ENCODE measurements at regions not wholly inside any gene's neighbourhood (a gene's known extent, or its start where the extent isn't known, plus 50 kb on each side); places are given as distances from the start of the nearest gene placed in this dataset.
"Not testable (repeated sequence)": the region's sequence is repeated elsewhere in the genome, so short reads cannot be mapped to it uniquely, and the experiment has no call there.

GRCh38 chr2:134056173-134056572 is 197.7 kb upstream of the MGAT5 start:
- Mint-ChIP-seq H3K4me1 (ENCODE audit: low read depth, unreplicated experiment) (no peaks in the 10 kb centered on the region), H3K27me3 (ENCODE audit: unreplicated experiment) (peaks cover 45% of the 10 kb centered on the region), H3K36me3 (ENCODE audit: insufficient read depth, unreplicated experiment) (no peaks in the 10 kb centered on the region), H3K4me3 (ENCODE audit: low read depth, unreplicated experiment) (no peak overlapping the region), H3K9me3 (ENCODE audit: low read depth, unreplicated experiment) (no peaks in the 10 kb centered on the region), H3K27ac (ENCODE audit: unreplicated experiment) (no peak overlapping the region)
- TF ChIP-seq, protein P1, sequence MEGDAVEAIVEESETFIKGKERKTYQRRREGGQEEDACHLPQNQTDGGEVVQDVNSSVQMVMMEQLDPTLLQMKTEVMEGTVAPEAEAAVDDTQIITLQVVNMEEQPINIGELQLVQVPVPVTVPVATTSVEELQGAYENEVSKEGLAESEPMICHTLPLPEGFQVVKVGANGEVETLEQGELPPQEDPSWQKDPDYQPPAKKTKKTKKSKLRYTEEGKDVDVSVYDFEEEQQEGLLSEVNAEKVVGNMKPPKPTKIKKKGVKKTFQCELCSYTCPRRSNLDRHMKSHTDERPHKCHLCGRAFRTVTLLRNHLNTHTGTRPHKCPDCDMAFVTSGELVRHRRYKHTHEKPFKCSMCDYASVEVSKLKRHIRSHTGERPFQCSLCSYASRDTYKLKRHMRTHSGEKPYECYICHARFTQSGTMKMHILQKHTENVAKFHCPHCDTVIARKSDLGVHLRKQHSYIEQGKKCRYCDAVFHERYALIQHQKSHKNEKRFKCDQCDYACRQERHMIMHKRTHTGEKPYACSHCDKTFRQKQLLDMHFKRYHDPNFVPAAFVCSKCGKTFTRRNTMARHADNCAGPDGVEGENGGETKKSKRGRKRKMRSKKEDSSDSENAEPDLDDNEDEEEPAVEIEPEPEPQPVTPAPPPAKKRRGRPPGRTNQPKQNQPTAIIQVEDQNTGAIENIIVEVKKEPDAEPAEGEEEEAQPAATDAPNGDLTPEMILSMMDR (IDR thresholded peaks at IDR 0.05; ENCODE audit: unreplicated experiment): no peak
- intact Hi-C loops (cut with micrococcal nuclease; ENCODE audit: unreplicated experiment): no loop called here
- DNase-seq: no peak
- CTCF ChIA-PET: no interaction called here
- no TSS peak for BruUV-seq (replicated peaks)

DNA sequence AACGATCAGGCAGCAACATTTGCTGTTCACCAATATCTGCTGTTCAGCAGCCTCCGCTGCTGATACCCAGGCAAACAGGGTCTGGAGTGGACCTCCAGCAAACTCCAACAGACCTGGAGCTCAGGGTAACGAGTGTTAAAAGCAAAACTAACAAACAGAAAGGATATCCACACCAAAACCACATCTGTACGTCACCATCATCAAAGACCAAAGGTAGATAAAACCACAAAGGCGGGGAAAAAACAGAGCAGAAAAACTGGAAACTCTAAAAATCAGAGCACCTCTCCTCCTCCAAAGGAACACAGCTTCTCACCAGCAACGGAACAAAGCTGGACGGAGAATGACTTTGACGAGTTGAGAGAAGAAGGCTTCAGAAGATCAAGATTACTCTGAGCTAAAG is 192.8 kb upstream of the MGAT5 start:
- H3K4me3 Mint-ChIP-seq (ENCODE audit: low read depth, unreplicated experiment); DNase-seq; H3K9me3 Mint-ChIP-seq (ENCODE audit: low read depth, unreplicated experiment); H3K4me1 Mint-ChIP-seq (ENCODE audit: low read depth, unreplicated experiment); H3K36me3 Mint-ChIP-seq (ENCODE audit: insufficient read depth, unreplicated experiment); intact Hi-C loops (cut with micrococcal nuclease; ENCODE audit: unreplicated experiment); BruUV-seq (replicated peaks); H3K27ac Mint-ChIP-seq (ENCODE audit: unreplicated experiment); CTCF ChIA-PET: not testable (repeated sequence)
- H3K27me3 Mint-ChIP-seq (ENCODE audit: unreplicated experiment): peaks cover 37% of the 10 kb centered on the region

GRCh38 chr2:134062235-134062634 is 191.6 kb upstream of the MGAT5 start:
- intact Hi-C loops (cut with micrococcal nuclease; ENCODE audit: unreplicated experiment); H3K27ac Mint-ChIP-seq (ENCODE audit: unreplicated experiment); BruUV-seq (replicated peaks); H3K9me3 Mint-ChIP-seq (ENCODE audit: low read depth, unreplicated experiment); H3K36me3 Mint-ChIP-seq (ENCODE audit: insufficient read depth, unreplicated experiment); DNase-seq; H3K4me1 Mint-ChIP-seq (ENCODE audit: low read depth, unreplicated experiment); H3K4me3 Mint-ChIP-seq (ENCODE audit: low read depth, unreplicated experiment); CTCF ChIA-PET: not testable (repeated sequence)
- H3K27me3 Mint-ChIP-seq (ENCODE audit: unreplicated experiment): peaks cover 25% of the 10 kb centered on the region

DNA sequence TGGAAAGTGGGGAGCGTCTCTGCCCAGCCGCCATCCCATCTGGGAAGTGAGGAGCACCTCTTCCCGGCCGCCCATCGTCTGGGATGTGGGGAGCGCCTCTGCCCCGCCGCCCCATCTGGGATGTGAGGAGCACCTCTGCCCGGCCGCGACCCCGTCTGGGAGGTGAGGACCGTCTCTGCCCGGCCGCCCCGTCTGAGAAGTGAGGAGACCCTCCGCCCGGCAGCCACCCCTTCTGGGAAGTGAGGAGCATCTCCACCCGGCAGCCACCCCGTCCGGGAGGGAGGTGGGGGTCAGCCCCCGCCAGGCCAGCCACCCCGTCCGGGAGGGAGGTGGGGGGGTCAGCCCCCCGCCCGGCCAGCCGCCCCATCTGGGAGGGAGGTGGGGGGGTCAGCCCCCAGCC is 190.0 kb upstream of the MGAT5 start:
- H3K27ac Mint-ChIP-seq (ENCODE audit: unreplicated experiment); CTCF ChIA-PET; H3K36me3 Mint-ChIP-seq (ENCODE audit: insufficient read depth, unreplicated experiment); H3K9me3 Mint-ChIP-seq (ENCODE audit: low read depth, unreplicated experiment); H3K4me1 Mint-ChIP-seq (ENCODE audit: low read depth, unreplicated experiment); intact Hi-C loops (cut with micrococcal nuclease; ENCODE audit: unreplicated experiment); H3K4me3 Mint-ChIP-seq (ENCODE audit: low read depth, unreplicated experiment); BruUV-seq (replicated peaks); DNase-seq: not testable (repeated sequence)
- H3K27me3 Mint-ChIP-seq (ENCODE audit: unreplicated experiment): peaks cover 11% of the 10 kb centered on the region

- Mint-ChIP-seq H3K27me3 (ENCODE audit: unreplicated experiment) (no peaks in the 10 kb centered on the region), H3K9me3 (ENCODE audit: low read depth, unreplicated experiment) (no peaks in the 10 kb centered on the region), H3K4me1 (ENCODE audit: low read depth, unreplicated experiment) (no peaks in the 10 kb centered on the region), H3K4me3 (ENCODE audit: low read depth, unreplicated experiment) (no peak overlapping the region), H3K27ac (ENCODE audit: unreplicated experiment) (no peak overlapping the region), H3K36me3 (ENCODE audit: insufficient read depth, unreplicated experiment) (no peaks in the 10 kb centered on the region)
- DNase-seq: no peak
- CTCF ChIA-PET: no interaction called here
- TF ChIP-seq, protein P1 (IDR thresholded peaks at IDR 0.05; ENCODE audit: unreplicated experiment): no peak
- intact Hi-C loops (cut with micrococcal nuclease; ENCODE audit: unreplicated experiment): no loop called here
- BruUV-seq (replicated peaks): no TSS peak
Measured at GRCh38 chr2:134070281-134070741, 183.6 kb upstream of the MGAT5 start.

DNA sequence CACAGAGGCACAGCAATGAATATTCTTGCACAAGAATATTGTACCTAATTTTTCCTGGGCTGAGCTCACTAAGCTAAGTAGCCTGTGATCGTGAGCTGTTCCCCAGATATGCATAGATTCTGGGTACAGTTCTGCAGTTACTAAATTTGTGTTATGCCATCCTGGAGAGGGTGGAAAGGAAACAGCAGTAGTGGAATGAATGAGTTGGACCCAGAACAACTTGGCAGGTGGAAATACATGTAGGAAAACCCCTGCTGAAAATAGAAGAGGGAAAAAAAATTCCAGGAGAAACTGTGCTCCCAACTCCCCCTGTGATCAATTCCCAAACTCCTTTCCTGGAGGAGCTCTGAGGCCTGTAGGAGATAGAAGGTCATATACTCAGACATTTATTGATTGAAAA is 181.5 kb upstream of the MGAT5 start:
- TF ChIP-seq, protein P1 (IDR thresholded peaks at IDR 0.05; ENCODE audit: unreplicated experiment): no peak
- Mint-ChIP-seq H3K36me3 (ENCODE audit: insufficient read depth, unreplicated experiment) (no peaks in the 10 kb centered on the region), H3K27me3 (ENCODE audit: unreplicated experiment) (no peaks in the 10 kb centered on the region), H3K27ac (ENCODE audit: unreplicated experiment) (no peak overlapping the region), H3K4me1 (ENCODE audit: low read depth, unreplicated experiment) (no peaks in the 10 kb centered on the region), H3K9me3 (ENCODE audit: low read depth, unreplicated experiment) (peaks cover 2% of the 10 kb centered on the region), H3K4me3 (ENCODE audit: low read depth, unreplicated experiment) (no peak overlapping the region)
- intact Hi-C loops (cut with micrococcal nuclease; ENCODE audit: unreplicated experiment): no loop called here
- DNase-seq: no peak
- CTCF ChIA-PET: interaction anchor here (0.7 kb wide), 1 partner anchor 117 kb away, joined by 5 read pairs; no protein-coding TSS in a partner anchor
- no TSS peak for BruUV-seq (replicated peaks)

All from Calu3 (cell line).